ENCODE measurements at regions not wholly inside any gene's neighbourhood (a gene's known extent, or its start where the extent isn't known, plus 50 kb on each side); places are given as distances from the start of the nearest gene placed in this dataset.

DNA sequence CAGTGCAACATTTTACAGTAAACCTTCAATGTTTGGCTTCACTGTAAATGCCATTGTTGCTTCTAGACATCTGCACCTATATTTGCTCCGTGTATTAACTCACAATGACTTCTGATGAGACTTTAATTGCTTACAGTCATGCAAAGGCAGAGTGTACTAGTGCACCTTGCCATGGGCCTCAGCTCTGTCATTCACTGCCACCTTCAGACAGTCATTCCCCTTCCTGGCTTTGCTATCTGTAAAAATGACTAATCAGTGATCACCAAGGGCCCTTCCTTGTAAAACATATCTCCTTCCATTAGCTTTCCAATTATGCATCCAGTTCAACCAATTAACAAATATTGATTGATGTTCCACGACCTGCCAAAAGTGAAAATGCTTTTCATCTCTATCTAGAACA is 120.3 kb downstream of the ARRDC4 start:
- TF ChIP-seq POLR2A (IDR thresholded peaks at IDR 0.05) (no peak), CTCF (IDR thresholded peaks at IDR 0.05) (no peak)
